GM10266 (cell line): ENCODE measurements at regions not wholly inside any gene's neighbourhood (a gene's known extent, or its start where the extent isn't known, plus 50 kb on each side); places are given as distances from the start of the nearest gene placed in this dataset.

ENCODE experiments used
- DNase-seq: peaks from one replicate; pipeline ENCODE4 v3.0.0; 2012; ENCODE audit errors: extremely low spot score
- CTCF ChIP-seq: IDR thresholded peaks from 2 replicates; pipeline ENCODE4 v1.5.1; 2012; ENCODE audit warnings: mild to moderate bottlenecking, low read depth; ENCODE audit not compliant: control insufficient read depth, insufficient read depth; ENCODE audit errors: missing control alignments

- no peak for DNase-seq
- no peak for TF ChIP-seq CTCF
These were observed 76.4 kb upstream of the MTNR1B start for GRCh38 chr11:92892802-92893684.

GRCh38 chr11:92894197-92894596, 75.3 kb upstream of the MTNR1B start:
- DNase-seq, result no peak
- no peak for TF ChIP-seq CTCF

- TF ChIP-seq CTCF, result no peak
- DNase-seq, result no peak
These were observed 72.0 kb upstream of the MTNR1B start for GRCh38 chr11:92897487-92897886.

DNA sequence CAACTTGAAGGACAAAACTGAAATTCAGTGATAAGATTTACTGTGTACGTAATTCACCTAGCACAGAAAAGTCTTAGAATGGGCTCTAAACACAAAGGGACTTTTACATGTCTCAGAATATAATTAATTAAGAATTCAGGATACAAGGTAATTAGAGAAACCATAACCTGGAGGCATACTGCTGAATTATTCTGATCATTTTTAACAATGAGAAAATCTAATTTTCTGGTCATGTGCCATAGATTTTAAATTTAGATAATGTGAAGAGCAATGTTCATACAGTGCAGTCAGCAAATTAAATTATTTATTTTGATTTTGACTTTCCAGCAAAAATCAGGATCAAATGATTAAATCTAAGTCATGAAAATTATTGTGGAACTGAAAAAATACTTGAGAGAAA, 67.0 kb upstream of the MTNR1B start:
- no peak for DNase-seq
- TF ChIP-seq CTCF, result no peak

- TF ChIP-seq CTCF, result no peak
These were observed 61.8 kb upstream of the MTNR1B start for GRCh38 chr11:92907671-92908070.

GRCh38 chr11:92909214-92909613, 60.2 kb upstream of the MTNR1B start:
- DNase-seq, result no peak
- TF ChIP-seq CTCF, result no peak

More at GRCh38 chr11:92907671-92908070, 61.8 kb upstream of the MTNR1B start:
- DNase-seq, result no peak

DNA sequence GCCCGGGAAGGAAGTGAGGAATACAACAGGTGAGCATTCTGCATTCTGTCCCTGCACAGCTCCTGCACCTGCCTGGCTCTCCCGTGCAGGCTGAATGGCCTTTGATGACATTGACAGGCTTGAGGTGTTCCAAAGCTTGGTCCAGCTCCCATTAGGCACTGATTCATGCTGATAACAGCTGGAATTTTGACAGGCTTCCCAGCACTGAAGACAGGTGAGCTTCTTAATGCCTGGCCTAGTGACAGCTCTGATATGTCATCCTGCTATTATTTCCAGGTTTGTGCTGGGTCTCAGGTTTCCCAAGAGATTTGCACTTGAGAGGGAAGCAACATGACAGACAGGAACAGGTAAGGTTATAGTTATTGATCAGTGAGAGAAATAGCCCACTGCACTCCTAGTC, 58.0 kb upstream of the MTNR1B start:
- no peak for DNase-seq
- no peak for TF ChIP-seq CTCF
